GM21737 (cell line): ENCODE measurements at regions not wholly inside any gene's neighbourhood (a gene's known extent, or its start where the extent isn't known, plus 50 kb on each side); places are given as distances from the start of the nearest gene placed in this dataset.

Experiments used
- ATAC-seq: cut with Tn5 transposase; IDR thresholded peaks from one replicate; pipeline ENCODE4 v1.9.1; 2021; ENCODE audit warnings: mild to moderate bottlenecking, moderate library complexity; ENCODE audit not compliant: unreplicated experiment

DNA sequence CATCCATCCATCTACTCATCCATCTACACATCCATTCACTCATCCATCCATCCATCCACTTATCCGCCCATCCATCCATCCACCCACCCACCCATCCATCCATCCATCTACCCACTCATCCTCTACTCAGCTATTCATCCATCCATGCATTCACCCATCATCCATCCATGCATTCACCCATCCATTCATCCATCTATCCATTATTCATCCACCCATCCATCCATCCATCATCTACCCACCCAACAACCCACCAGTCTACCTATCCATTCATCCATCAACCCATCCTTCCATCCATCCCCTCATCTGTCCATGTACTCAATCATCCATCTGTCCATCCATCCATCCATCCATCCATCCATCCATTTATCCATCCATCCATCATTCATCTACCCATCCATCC is 972.7 kb downstream of the BRD1 start:
- no peak for ATAC-seq

GRCh38 chr22:48853627-48854240 is 973.9 kb downstream of the BRD1 start:
- ATAC-seq, result no peak

GRCh38 chr22:48851933-48852549 is 975.6 kb downstream of the BRD1 start:
- ATAC-seq, result no peak

GRCh38 chr22:48850658-48851287 is 976.9 kb downstream of the BRD1 start:
- ATAC-seq, result no peak

- no peak for ATAC-seq
Measured at GRCh38 chr22:48849963-48850657, 977.6 kb downstream of the BRD1 start.

DNA sequence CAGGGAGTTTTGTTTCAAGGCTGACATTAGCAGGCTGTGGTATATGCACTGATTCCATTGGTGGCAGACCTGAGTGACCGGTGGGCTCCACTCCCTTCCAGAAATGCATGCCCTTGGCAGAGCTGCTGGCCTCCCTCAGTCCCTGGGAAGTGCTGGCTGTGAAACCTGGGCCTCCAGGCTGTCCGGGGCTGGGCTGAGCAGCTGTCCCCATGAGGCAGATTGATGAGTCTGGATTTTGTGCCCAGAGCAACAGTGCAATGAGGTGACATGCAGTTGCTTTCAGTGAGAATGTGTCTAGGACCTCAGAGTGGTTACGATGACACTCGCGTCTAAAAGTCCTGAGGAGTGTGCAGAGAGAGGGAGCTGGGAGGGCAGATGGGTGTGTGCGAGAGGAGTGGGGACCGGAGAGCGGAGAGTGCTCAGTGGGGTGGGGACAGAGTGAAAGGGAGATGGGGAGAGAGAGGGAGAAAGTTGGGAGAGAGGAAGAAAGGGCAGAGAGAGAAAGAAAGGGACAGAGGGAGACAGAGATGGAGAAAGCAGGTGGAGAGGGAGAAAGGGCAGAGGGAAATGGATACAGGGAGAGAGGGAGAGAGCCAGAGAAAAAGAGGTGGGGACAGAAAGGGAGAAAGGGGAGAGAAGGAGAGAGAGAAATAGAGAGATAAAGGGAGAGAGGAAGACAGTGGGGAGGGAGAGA is 978.3 kb downstream of the BRD1 start:
- ATAC-seq, result no peak

DNA sequence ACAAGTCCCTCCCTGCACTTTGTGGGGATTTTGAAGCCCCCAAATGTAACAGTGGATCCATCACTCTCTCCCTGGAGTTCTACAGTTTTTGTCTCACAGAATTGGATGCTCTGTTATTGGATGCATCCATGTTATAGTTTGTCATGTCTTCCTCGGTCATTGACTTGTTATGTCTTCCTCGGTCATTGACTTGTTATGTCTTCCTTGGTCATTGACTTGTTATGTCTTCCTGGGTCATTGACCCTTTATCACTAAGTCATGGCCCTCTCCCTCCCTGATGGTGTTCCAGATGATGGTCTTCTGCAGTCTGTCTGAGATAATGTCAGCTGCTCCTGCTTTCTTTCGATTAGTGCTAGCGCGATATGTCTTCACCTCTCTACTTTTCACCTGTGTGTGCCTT is 981.5 kb downstream of the BRD1 start:
- ATAC-seq, result no peak

- ATAC-seq, result no peak
Measured at GRCh38 chr22:48845356-48845936, 982.2 kb downstream of the BRD1 start.

DNA sequence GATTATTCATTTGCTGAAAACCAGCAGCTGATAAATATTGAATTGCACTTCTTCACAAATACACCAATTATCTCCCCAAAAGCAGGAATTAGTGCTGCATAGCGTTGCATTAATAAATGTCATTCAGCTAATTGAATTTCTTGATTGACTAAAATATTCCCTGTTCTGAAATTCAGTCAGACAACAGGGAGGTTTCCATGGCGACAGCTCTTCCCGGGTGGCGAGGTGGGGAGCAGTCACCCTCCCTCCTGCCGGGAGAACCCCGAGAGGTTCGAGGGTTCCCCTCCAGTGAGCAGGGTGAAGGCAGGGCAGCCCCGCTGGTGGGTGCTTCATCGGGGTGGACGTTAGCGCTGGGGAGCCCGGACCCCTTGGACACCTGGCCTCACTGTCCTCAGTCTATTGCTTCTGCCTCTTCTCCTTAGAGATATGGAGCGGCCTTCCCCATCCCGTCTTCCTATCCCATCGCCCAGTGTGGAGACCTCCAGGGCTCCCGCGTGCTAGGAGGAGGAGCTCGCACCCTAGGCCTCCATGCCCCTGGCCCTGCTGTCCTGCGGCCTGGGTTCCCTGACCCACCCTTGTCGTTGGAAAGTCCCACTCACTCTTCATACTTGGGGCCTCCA is 983.5 kb downstream of the BRD1 start:
- no peak for ATAC-seq

DNA sequence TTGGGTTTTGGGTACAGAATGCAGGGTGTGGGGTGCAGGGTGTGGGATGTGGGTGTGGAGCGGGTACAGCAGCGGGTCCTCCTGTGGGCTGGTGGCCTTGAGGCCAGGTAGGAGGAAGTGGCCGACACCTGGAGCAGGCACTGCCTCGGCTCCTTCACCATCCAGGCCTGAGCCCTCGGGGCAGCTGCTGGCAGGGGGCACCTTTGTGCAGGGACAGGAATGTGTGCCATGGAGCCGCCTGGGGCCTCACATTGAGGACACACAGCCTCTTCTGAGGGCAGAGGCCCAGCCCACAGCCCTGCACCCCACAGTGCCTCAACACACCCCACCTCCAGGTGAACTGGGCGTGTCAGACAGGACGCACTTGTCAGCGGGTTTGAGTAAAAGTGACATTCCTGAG is 984.0 kb downstream of the BRD1 start:
- no peak for ATAC-seq

DNA sequence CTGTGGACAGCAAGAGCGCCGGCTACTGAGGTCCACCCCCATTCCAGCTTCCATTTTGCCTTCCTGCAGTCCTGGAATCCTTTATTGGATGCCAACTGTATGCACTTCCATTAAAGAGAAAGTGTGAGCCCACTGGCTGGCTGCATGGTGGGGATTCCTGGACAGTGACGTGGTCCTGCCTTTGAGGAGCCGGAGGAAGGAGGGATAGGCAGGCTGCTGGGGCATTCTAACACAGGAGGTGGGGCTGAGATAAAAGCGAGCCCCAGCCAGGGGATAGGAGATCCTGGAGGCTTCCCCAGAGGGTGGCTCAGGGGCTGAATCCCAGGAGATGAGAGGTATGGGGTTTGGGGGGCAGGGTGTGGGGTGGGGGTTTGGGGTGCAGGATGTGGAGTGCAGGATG is 984.7 kb downstream of the BRD1 start:
- ATAC-seq, result no peak

DNA sequence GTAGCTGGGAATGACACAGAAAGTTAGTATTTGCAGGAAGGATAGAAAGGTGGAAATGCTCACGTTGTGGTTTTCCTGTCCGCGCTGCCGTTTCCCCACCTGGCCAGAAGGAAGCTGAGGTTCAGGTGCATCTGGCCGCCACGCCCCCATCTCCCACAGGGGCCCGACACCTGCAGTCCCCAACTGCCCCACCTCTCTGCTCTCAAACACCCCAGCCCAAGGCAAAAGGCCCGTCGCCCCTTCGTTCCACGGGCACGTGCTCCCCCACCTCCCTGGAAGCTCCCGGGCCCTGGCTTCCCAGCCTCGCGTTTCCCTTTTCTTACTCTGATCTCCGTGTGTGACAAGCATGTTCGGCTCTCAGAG is 985.1 kb downstream of the BRD1 start:
- no peak for ATAC-seq

GRCh38 chr22:48841881-48842582 is 985.6 kb downstream of the BRD1 start:
- ATAC-seq, result no peak

DNA sequence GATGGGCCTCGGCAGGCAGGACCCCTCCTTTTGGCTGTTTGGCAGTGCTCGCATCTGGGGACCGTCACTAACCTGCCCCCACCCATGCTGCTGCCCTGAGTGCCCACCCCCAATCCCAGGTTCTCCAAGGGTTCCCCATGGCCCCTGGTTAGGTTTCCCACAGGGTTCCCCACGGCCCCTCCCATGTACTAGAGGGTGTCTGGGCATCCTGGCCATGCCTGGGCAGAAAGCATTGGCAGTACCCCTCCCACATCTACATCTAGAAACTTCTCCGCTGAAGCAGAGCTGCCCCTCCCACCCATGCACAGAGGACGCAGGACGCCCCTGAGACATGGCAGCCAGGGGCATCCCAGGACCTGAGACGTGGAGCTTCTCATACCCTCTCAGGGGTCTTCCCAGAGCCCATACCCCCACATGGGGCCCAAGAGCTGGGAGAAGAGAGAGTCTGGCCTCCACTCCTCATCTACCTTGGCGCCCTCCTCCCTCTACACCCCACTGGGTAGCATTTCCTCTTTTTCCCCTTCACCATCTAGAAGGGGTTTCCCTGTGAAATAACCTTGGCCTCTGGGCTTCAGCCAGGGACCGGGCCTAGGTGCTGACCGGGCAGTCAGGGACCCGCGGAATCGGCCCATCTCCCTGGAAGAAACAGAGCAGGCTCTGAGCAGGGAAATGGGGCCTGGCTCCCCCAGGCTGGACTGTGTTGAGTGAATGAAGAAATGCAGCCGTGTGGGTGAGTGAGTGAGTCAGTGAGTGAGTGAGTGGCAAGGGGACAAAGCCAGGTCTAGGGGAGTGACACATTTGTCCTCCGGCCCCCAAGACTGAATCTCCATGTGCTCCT is 987.3 kb downstream of the BRD1 start:
- ATAC-seq, result no peak

GRCh38 chr22:48838846-48839730 is 988.6 kb downstream of the BRD1 start:
- no peak for ATAC-seq

GRCh38 chr22:48838376-48838775 is 989.3 kb downstream of the BRD1 start:
- ATAC-seq, result no peak

GRCh38 chr22:48837341-48837935 is 990.2 kb downstream of the BRD1 start:
- ATAC-seq, result no peak
